ENCODE measurements at regions not wholly inside any gene's neighbourhood (a gene's known extent, or its start where the extent isn't known, plus 50 kb on each side); places are given as distances from the start of the nearest gene placed in this dataset.

DNA sequence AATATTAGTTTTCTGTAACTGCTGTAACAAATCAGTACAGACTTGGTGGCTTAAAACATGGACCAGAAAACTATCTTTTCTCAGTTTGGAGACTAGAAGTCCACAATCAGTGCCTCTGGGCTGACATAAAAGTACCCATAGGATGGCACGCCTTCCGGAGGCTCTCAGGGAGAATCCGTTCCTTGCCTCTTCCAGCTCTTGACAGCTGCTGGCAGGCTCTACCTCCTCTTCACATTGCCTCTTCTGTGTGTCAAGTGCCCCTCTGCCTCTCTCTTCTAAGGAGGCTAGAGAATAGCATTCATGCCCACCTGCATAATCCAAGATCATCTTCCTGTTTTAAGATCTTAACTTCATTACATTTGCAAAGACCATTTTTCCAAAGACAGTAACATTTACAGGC is 1194.2 kb downstream of the EFNB2 start:
- Histone ChIP-seq H3K9me3 (no peaks in the 10 kb centered on the region), H3K4me3 (no peak overlapping the region), H3K4me1 (peaks cover 0 to 54% (median 9%) of the 10 kb centered on the region in 4 donors), H3K36me3 (no peaks in the 10 kb centered on the region), H3K27ac (no peak overlapping the region), H3K27me3 (no peaks in the 10 kb centered on the region)
- TF ChIP-seq, protein P1, sequence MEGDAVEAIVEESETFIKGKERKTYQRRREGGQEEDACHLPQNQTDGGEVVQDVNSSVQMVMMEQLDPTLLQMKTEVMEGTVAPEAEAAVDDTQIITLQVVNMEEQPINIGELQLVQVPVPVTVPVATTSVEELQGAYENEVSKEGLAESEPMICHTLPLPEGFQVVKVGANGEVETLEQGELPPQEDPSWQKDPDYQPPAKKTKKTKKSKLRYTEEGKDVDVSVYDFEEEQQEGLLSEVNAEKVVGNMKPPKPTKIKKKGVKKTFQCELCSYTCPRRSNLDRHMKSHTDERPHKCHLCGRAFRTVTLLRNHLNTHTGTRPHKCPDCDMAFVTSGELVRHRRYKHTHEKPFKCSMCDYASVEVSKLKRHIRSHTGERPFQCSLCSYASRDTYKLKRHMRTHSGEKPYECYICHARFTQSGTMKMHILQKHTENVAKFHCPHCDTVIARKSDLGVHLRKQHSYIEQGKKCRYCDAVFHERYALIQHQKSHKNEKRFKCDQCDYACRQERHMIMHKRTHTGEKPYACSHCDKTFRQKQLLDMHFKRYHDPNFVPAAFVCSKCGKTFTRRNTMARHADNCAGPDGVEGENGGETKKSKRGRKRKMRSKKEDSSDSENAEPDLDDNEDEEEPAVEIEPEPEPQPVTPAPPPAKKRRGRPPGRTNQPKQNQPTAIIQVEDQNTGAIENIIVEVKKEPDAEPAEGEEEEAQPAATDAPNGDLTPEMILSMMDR (IDR thresholded peaks at IDR 0.05), result no peak
- no peak for DNase-seq
- intact Hi-C loops (cut with DNase I; ENCODE audit: low total_unique reads), result no loop called here

DNA sequence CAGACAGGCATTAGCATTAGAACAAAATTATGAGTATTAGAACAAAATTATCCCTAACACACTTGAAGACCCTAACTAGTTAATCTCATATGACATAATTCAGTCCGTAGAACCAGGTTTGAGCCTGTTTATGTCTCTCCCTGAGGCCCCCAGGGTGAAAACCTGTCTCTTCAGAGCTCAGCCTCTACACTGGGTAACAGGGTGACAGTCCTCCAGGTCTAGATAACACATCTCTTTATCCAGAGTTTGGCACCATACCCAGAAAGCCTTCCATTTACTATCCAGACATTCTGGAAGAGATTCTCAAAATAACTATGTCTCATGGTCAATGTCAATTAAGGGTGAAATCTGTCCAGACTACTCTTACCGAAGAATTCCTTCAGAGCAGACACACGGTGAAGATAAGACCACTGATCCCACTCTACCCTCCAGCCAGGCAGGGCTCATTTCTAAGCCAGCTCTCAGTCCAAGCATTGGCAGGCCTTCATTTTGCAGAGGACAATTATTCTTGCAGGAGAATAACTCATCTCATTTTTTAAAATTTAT is 1195.3 kb downstream of the EFNB2 start:
- Histone ChIP-seq H3K4me3 (no peak overlapping the region), H3K9me3 (no peaks in the 10 kb centered on the region), H3K4me1 (peaks cover 0 to 66% (median 9%) of the 10 kb centered on the region in 4 donors), H3K27me3 (no peaks in the 10 kb centered on the region), H3K36me3 (no peaks in the 10 kb centered on the region), H3K27ac (no peak overlapping the region)
- intact Hi-C loops (cut with DNase I; ENCODE audit: low total_unique reads), result no loop called here
- DNase-seq, result no peak
- TF ChIP-seq, protein P1 (IDR thresholded peaks at IDR 0.05), result no peak

DNA sequence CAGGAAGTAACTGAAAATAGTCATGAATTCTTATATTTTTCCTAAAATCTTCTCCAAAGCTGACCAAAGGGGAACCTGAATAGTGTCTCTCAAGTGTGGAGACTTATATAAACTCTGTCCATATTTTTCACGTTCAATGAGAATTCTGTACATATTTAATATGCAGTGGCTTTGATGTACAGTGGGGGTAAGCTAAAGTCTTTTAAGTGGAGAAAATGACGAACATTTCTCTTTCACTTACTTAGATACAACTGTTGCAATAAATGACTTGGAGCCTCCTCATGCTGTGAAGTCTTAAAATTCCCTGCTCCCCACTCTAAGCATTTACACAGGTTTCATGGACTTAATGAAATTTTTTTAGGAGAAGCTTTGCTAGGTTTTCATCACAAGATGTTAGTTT is 1196.7 kb downstream of the EFNB2 start:
- no peaks in the 10 kb centered on the region for H3K27me3 ChIP-seq
- peaks cover 0 to 76% (median 9%) of the 10 kb centered on the region in 4 donors for H3K4me1 ChIP-seq
- H3K4me3 ChIP-seq, result no peak overlapping the region
- H3K9me3 ChIP-seq, result no peaks in the 10 kb centered on the region
- no peak for DNase-seq
- TF ChIP-seq, protein P1 (IDR thresholded peaks at IDR 0.05), result no peak
- intact Hi-C loops (cut with DNase I; ENCODE audit: low total_unique reads), result no loop called here
- H3K36me3 ChIP-seq, result no peaks in the 10 kb centered on the region
- H3K27ac ChIP-seq, result no peak overlapping the region

DNA sequence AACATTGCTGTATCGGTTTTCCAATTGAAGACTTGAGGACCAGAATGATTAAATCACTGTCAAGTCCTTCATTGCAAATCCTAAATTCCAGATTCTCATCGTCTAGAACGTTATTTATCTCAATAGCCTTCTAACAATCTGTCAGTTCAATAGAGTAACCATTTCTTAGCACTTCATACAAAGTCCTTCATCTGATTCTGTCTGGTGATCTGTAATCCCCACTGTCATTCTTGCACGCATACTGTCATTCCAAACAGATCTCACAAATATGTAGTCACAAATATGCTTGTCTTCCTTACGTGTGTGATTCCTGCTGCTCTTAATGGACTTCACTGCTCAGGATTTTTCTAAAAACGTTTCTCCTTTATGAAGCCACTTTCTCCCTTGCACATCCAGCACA is 1197.5 kb downstream of the EFNB2 start:
- intact Hi-C loops (cut with DNase I; ENCODE audit: low total_unique reads), result no loop called here
- TF ChIP-seq, protein P1 (IDR thresholded peaks at IDR 0.05), result no peak
- H3K36me3 ChIP-seq, result no peaks in the 10 kb centered on the region
- DNase-seq, result no peak
- no peak overlapping the region for H3K4me3 ChIP-seq
- H3K4me1 ChIP-seq, result peaks cover 0 to 76% (median 3%) of the 10 kb centered on the region in 4 donors
- H3K27ac ChIP-seq, result no peak overlapping the region
- no peaks in the 10 kb centered on the region for H3K9me3 ChIP-seq
- no peaks in the 10 kb centered on the region for H3K27me3 ChIP-seq

DNA sequence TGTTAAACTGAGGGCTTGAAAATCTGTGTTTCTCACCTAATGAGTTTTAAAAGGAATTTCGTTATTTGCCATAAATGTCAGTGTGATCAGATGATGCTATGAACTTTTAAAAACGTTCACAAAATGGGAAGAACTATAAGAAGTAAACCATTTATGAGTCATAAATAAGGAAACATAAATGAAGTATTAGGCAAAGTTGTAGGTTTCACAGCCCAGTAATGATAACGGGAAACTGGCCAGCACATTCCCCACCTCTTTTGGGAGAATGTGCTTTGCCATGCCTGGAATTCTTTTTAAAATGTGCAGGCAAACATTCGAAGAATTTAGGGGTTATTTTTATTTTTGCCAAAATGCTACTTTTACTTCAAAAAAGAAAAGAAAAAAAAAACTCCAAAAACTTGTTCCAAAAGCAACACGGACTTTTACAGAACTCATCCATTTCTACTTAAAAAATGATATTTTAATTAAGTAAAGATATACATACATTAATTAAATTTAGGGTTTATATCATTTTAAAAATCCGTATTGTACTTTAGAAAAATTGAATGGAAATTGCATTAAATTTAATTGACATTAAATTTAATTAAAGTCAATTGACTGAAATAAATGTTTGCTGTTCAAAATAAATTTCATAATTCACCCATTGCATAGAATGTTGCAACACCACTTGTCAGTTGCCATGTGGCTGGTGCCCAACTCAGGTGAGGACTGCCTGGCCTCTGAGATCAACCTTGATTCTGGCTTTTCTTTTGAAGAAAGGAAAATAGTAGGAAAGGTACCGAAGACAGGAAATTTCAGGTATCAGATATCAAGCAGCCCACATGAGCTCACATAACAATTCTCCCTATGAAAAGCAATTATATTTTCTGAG is 1198.5 kb downstream of the EFNB2 start:
- H3K36me3 ChIP-seq, result no peaks in the 10 kb centered on the region
- H3K27me3 ChIP-seq, result no peaks in the 10 kb centered on the region
- DNase-seq, result no peak
- intact Hi-C loops (cut with DNase I; ENCODE audit: low total_unique reads), result no loop called here
- H3K9me3 ChIP-seq, result no peaks in the 10 kb centered on the region
- H3K4me1 ChIP-seq, result peaks cover 0 to 67% (median 0%) of the 10 kb centered on the region in 4 donors
- H3K27ac ChIP-seq, result peak overlapping the region in 1 of 2 donors; percentile 19
- TF ChIP-seq, protein P1 (IDR thresholded peaks at IDR 0.05), result no peak
- H3K4me3 ChIP-seq, result no peak overlapping the region
